NB4 (cell line): ENCODE measurements at regions not wholly inside any gene's neighbourhood (a gene's known extent, or its start where the extent isn't known, plus 50 kb on each side); places are given as distances from the start of the nearest gene placed in this dataset.

ENCODE experiments used
- DNase-seq: peaks from one replicate; pipeline ENCODE4 v3.0.0; 2010; ENCODE audit warnings: low read depth
- H3K4me3 ChIP-seq: one replicate; pipeline ENCODE4 v1.5.1; 2011; ENCODE audit warnings: mild to moderate bottlenecking, low read depth, low read length, moderate library complexity
- CTCF ChIP-seq: IDR thresholded peaks from one replicate; pipeline ENCODE4 v1.5.1; 2012; ENCODE audit warnings: low read depth, low read length
- MAX ChIP-seq: IDR thresholded peaks from 2 replicates; pipeline ENCODE4 v1.6.1; 2011; ENCODE audit warnings: low read depth, low read length
- MYC ChIP-seq: IDR thresholded peaks from 2 replicates; pipeline ENCODE4 v1.6.1; 2011; ENCODE audit warnings: low read depth, low read length
- POLR2A ChIP-seq: IDR thresholded peaks from 2 replicates; pipeline ENCODE4 v1.6.1; 2011; ENCODE audit warnings: mild to moderate bottlenecking; ENCODE audit not compliant: insufficient read length; ENCODE audit errors: extremely low read depth

GRCh38 chr1:8082945-8083344, 56.8 kb upstream of the ERRFI1 start:
- DNase-seq = no peak
- no peak overlapping the region for H3K4me3 ChIP-seq
- no peak for TF ChIP-seq CTCF
- TF ChIP-seq POLR2A = no peak

- H3K4me3 ChIP-seq = no peak overlapping the region
- no peak for DNase-seq
- TF ChIP-seq CTCF = no peak
These were observed 52.1 kb upstream of the ERRFI1 start for GRCh38 chr1:8078176-8078671.

GRCh38 chr1:8077602-8078001, 51.5 kb upstream of the ERRFI1 start:
- no peak for TF ChIP-seq MYC
- no peak for TF ChIP-seq MAX
- TF ChIP-seq CTCF = no peak
- no peak for TF ChIP-seq POLR2A
- H3K4me3 ChIP-seq = no peak overlapping the region
- DNase-seq = no peak

- peak; percentile 25 for DNase-seq
- H3K4me3 ChIP-seq = no peak overlapping the region
- TF ChIP-seq POLR2A (no peak), MAX (no peak)
These were observed 51.0 kb upstream of the ERRFI1 start for GRCh38 chr1:8077120-8077573.

- DNase-seq = no peak
- TF ChIP-seq POLR2A = no peak
- no peak for TF ChIP-seq CTCF
- TF ChIP-seq MYC = no peak
- no peak for TF ChIP-seq MAX
- H3K4me3 ChIP-seq = no peak overlapping the region
These were observed 50.1 kb upstream of the ERRFI1 start for GRCh38 chr1:8076176-8076575.
